ENCODE measurements at regions not wholly inside any gene's neighbourhood (a gene's known extent, or its start where the extent isn't known, plus 50 kb on each side); places are given as distances from the start of the nearest gene placed in this dataset.

GRCh38 chr6:97923249-97923648 is 640.2 kb upstream of the MMS22L start:
- TF ChIP-seq CTCF (IDR thresholded peaks at IDR 0.05), result no peak
- TF ChIP-seq POLR2A (IDR thresholded peaks at IDR 0.05), result no peak
